Fibroblast of villous mesenchyme (primary cell): ENCODE measurements at regions not wholly inside any gene's neighbourhood (a gene's known extent, or its start where the extent isn't known, plus 50 kb on each side); places are given as distances from the start of the nearest gene placed in this dataset.

Experiments used
- DNase-seq: peaks from one replicate; pipeline ENCODE4 v3.0.0-alpha.2; 2010; ENCODE audit warnings: low read depth
- H3K4me3 ChIP-seq: 2 replicates; pipeline ENCODE4 v1.5.1; 2011; ENCODE audit warnings: low read depth, mild to moderate bottlenecking, low read length
- TF ChIP-seq, protein P1 (sequence below): IDR thresholded peaks from 2 replicates; pipeline ENCODE4 v1.5.1; 2012; ENCODE audit warnings: low read depth, mild to moderate bottlenecking, low read length; ENCODE audit not compliant: insufficient read depth

DNA sequence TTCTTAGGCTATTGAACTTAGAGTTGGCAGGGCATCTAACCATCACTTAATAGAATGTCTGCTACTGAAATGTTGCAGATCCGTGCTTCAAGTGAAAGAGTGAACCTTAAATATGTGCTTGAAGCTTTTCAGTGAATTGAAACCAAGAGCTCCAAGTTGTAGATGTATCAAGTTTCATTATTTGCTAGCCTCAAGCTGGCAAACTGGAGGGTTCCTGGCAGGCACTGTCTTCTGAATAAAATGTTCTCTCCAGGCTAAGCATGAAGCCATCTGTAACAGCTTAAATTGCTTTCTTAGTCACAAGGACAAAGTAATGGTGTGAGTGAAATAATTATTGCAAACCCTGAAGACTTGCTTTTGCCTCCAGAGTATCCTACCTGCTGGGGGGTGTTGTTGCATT lies 415.0 kb upstream of the SPRY2 start:
- no peak overlapping the region for H3K4me3 ChIP-seq
- DNase-seq: no peak
- TF ChIP-seq, protein P1, sequence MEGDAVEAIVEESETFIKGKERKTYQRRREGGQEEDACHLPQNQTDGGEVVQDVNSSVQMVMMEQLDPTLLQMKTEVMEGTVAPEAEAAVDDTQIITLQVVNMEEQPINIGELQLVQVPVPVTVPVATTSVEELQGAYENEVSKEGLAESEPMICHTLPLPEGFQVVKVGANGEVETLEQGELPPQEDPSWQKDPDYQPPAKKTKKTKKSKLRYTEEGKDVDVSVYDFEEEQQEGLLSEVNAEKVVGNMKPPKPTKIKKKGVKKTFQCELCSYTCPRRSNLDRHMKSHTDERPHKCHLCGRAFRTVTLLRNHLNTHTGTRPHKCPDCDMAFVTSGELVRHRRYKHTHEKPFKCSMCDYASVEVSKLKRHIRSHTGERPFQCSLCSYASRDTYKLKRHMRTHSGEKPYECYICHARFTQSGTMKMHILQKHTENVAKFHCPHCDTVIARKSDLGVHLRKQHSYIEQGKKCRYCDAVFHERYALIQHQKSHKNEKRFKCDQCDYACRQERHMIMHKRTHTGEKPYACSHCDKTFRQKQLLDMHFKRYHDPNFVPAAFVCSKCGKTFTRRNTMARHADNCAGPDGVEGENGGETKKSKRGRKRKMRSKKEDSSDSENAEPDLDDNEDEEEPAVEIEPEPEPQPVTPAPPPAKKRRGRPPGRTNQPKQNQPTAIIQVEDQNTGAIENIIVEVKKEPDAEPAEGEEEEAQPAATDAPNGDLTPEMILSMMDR: no peak

DNA sequence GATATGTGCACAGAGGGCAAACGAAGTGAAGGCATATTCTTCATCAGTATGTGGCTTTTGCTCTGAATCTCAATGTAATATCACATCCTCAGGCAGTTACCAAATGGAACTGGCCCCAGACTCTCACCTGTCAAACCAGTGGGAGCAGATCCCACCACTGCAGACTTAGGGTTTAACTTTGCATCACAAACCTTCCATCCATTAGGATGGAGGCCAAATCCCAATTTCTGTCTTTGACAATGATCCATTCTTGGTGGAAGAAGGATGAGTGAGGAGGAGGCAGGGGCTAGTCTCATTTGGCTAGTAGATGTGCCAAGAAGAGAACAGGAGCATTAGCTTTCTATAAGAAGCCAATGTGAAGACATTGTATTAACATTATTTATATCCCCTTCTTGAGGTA lies 413.5 kb upstream of the SPRY2 start:
- DNase-seq: no peak
- no peak overlapping the region for H3K4me3 ChIP-seq
- TF ChIP-seq, protein P1: no peak

DNA sequence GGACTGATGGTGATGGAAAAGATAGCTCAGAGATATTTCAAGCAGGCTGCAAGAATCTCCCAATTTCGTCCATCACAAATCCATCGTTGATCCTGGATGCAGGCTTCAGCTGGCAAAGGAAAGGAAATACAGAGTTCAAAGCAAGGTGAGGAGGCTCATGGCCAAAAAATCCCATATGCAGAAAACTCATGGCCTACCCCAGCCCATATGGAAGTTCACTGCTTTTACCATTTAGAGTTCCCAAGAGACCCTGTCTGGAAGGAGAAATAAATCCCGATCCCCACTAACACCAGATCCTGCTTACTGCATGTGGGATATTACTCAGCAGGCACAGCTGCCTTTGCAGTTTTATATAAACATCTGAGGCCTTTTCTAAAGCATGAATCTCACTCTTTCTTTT lies 412.9 kb upstream of the SPRY2 start:
- TF ChIP-seq, protein P1: no peak
- no peak overlapping the region for H3K4me3 ChIP-seq
- DNase-seq: no peak

DNA sequence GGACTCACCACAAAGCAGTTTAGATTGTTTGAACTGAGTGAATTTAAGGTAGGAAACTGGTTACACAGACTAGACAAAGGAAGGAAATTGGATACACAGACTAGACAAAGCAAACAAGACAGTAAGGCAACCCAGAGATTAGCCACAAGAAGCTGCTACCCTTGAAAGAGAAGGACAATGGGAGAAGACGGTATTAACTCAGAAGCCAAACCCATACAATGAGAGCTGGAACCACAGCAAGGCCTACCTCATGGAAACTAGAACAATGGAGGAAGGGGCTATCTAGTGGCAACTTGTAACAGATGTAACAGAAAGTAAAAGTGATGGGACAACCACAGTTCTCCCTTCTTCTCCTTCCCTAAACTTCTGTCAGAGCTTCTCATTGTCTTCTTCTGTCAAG lies 410.9 kb upstream of the SPRY2 start:
- H3K4me3 ChIP-seq: no peak overlapping the region
- TF ChIP-seq, protein P1: no peak
- DNase-seq: no peak

DNA sequence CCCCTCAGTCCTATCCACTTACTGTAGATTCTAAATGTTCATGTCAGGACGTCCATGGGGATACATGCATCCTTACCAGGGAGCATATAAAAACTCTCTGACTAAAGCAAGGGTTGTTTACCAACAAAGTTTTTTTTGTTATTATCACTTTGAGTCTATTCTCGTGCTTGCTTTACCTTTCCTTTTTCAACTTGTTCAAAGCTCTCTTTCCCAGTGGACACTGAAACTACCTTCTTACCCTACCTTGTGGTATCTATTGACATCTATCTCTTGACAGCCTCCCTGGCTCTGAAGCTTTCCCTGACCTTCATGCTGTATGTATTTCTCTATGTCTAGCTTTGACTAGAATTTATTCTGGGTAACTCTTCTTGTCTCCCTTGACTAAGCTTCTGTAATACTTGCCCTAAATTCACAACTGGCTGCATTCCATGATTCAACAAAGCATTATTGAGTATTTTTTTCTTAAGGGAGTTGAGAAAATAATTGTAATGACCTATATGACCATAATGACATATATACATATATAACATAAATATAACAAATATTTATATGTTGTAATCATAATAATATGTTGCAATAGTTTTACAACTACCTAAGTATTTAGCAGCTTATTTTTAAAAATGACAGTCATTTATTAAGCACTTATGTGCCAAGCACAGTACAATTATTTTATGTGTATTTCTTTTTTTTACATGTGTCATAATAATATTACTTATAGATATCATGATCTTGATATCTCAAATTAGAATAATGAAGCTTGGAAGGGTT lies 403.4 kb upstream of the SPRY2 start:
- TF ChIP-seq, protein P1: no peak
- H3K4me3 ChIP-seq: no peak overlapping the region
- DNase-seq: no peak

DNA sequence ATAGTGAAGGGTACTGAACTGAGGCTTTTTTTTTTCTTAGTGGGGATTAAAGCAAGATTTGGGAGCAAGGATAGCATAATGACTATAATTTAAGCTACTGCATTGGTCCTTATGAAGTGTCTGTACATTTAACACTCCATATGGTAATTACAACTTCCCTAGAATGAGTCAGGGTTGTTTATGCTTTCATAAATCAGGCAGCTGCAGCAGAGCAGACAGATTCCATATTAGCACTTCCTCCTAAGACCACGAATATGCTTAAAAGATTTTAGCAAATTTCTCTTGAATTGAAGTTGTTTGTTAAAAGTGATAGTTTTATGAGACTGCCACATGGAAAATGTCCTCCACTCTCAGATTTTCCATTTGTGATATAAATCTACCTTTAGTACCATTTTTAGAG lies 401.1 kb upstream of the SPRY2 start:
- TF ChIP-seq, protein P1: no peak
- DNase-seq: peak; percentile 0
- H3K4me3 ChIP-seq: no peak overlapping the region

DNA sequence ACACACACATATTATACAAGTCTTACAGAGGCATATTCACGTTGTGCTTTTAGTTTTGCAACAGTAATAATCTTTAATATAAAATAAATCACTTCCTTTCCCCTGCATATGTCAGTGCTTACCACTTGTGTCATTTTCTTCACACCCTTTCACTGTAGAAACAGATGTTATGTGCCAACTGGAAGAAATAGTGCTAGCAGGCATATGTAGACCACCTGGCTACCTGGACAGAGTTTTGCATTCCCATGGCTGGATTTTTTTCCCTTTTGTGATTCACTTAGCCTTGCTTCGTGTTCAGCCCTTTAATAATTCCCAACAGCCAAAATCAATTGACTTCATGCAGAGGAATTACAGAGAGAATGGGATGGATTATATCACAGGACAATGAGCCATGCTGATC lies 399.1 kb upstream of the SPRY2 start:
- no peak overlapping the region for H3K4me3 ChIP-seq
- DNase-seq: no peak
- TF ChIP-seq, protein P1: no peak
